GM19035 (cell line): ENCODE measurements at regions not wholly inside any gene's neighbourhood (a gene's known extent, or its start where the extent isn't known, plus 50 kb on each side); places are given as distances from the start of the nearest gene placed in this dataset.

ENCODE experiments used
- ATAC-seq: cut with Tn5 transposase; IDR thresholded peaks from one replicate; pipeline ENCODE4 v1.9.1; 2021; ENCODE audit not compliant: unreplicated experiment

DNA sequence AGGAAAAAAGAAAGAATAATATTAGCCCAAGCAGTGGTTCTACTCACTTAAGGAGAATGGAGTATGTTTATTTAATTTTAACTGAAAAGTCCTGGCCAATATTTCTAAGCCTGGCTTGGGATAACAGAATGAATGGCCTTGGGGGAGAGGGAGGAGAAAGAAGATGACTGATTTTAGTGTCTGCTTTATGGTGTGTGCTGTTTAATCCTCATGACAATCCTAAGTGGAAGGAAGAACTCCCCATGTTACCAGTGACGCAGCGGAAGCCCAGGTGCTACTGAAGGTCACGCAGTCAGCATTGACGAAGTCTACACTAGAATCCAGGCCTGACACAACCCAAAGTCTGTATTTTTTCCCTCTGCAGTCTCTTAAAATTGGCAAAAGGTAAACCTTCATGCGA is 50.5 kb downstream of the PALM2AKAP2 start:
- ATAC-seq, result no peak

DNA sequence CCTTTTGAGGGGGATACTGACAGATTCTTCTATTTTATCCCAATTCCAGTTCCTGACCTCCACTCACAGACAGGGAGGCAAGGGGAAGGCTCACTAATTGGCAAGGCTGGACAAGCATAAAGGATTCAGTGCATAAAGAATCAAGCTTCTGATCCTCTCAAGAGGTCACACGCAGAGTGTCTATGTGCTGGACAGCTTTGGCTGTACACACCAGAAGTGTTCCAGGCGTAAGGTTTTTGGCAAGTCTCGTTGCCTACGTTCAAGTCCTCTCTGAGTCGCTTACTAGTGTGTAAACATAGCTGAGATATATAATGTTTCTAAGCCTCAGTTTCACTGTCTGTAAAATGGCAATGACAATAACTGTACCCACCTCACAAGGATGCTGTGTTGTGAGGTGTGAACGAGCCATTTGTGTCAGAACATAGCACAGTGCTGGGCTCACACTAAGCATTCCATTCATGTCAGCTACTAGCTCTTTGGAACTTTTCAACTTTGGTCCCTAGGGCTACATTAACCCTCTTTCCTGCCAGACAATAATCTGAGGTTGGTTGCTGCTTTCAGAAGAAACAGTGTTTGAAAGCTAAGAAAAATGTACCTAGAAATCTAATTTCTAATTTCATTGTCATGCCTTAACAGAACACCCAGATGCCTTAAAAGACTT is 52.1 kb downstream of the PALM2AKAP2 start:
- no peak for ATAC-seq

DNA sequence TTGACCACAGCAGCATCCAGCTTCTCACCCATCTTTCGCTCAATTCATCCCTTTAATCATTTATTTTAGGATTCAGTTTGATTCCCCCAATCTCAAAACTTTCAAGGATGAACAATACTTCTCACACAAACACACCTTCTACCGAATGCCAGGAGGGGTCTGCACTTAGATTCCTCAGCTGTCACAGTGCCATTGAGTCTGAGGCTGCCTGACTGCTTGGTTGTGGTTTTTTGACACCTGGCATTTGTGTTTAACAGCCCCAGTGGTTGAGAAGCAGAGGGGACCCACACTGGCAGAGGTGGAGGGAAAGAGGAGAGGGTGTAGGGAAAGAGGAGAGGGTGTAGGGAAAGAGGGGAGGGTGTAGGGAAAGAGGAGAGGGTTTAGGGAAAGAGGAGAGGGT is 54.9 kb downstream of the PALM2AKAP2 start:
- no peak for ATAC-seq

DNA sequence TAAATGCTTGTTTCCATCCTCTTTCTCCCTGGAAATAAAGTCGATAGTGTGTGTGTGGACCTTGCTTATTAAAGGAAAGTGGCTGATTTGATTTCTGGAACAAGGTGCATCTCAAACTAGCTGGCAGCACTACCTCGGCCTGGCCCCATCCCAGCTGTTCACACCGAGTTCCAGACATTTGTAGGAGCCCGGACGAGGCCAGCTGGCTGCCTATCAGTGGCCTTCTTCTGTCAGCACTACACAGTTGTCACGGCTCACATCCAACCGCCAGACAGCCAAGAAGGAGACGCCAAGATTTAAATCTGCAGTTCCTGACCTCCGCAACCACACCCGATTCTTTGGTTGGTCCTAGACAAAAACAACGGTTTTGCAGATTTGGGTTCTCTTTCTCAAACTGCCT is 63.6 kb downstream of the PALM2AKAP2 start:
- no peak for ATAC-seq

DNA sequence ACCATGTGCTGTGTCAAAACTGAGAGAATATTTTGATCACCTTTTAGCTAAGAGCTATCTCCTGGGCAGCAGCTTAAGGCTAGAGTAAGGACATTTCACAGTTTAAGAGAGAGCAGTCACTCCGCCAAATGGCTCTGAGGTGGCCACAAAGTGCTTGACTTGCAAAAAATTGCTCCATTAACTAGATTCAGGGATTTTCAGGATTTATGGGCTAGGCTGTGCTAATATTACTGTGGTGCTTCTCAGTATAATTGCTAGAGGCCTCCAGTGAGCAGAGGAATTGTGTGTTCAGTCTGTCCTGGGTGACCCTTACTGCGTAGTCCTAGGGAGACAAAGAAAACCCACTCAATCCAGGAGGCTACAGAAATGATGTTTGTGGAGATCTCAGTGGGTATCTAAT is 65.2 kb downstream of the PALM2AKAP2 start:
- no peak for ATAC-seq

DNA sequence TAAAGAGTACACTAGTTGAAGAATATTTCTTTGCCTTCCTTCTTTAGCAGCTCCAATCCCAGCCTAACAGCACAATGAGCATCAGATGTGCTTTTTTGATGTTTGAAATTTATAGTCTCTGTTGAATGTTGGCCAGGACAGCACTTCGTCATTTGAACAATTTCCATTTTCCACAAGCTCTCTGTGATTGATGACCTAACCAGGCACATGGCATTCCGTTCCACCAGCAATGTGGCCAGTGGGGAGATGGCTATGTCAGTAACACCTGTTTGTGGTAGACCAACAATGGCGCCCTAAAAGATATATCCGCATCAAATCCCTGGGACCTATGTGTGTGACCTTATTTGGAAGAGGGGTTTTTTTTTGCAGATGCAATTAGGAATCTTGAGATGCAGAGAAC is 66.8 kb downstream of the PALM2AKAP2 start:
- ATAC-seq, result no peak

DNA sequence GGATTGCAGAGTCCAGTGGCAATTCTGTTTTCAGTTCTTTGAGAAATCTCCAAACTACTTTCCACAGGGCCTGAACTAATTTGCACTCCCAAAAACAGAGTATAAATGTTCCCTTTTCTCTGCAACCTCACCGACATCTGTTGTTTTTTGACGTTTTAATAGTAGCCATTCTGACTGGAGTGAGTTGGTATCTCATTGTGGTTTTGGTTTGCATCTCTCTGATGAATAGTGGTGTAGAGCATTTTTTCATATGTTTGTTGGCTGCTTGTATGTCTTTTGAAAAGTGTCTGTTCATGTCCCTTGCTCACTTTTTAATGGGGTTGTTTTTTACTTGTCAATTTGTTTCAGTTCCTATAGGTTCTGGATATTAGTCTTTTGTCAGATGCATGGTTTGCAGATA is 72.6 kb downstream of the PALM2AKAP2 start:
- no peak for ATAC-seq

DNA sequence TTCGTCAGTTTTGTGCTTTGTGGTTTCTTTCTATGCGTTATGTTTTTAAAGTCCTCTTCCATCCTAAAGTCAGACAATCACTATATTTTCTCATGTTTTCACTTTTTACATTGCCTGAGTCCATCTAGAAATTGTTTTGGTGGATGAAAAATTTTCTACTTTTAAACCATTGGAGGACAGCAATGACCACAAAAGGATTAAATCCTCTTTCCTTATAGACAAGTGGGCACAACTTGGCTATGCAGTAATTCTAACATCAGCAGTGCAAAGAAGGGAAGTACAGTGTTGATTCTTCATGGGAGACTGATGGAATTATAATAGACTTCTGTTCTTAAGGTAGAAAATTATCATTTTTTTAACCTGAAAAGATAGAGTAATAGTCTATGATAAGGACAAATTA is 75.5 kb downstream of the PALM2AKAP2 start:
- ATAC-seq, result no peak

DNA sequence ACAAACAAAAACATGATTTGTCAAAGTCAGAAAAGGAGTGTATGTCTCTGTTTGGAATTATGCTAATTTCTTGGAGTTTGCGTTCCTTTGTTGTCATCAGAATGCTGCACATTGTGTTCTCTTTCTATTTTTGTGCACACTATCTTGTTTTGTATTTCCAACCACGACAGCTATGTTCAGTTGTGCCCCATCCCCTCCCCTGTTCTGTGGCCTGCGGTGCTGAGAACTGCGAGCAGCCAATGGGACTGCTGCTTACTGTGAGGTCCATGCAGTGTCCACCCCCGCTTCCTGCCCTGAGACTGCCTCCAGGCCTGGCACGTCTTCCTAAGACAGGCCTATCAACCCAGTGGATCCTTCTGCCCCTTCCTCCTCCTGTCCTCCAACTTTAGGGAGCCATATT is 76.8 kb downstream of the PALM2AKAP2 start:
- ATAC-seq, result no peak

DNA sequence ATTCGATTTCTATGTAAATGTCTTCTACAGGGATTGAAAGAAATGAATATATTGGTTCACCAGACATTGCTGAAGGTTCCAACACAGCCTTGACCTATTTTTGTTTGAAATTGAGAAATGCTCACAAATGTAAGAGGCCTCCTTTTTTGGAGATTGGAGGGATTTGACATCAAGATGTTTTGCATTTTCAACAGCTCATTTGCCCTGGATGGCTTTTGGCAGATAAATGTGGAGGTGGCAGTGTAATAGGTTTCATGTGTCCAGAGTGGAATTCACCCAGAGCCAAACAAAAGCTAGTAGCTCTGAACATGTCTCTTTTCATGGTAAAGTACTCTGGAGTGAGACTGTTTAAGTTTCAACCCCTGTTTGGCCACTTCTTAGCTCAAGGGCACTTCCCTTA is 77.3 kb downstream of the PALM2AKAP2 start:
- ATAC-seq, result no peak

DNA sequence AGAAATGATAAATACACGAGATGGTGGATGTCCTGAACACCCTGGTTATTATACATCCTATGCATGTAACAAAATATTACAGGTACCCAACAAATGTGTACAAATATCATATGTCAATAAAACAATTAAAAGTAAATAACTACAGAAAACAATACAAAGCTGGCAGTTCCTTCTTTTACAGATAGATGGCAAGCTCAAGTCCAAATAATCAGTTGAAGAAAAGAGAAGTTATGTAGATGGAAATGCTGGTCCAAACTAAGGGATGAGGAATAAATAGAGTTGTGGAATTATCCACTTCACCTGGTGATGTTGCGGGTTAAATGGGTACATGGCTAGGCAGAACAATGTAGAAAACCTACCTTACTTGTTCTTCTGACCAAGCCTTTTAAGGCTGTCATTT is 79.4 kb downstream of the PALM2AKAP2 start:
- ATAC-seq, result no peak

DNA sequence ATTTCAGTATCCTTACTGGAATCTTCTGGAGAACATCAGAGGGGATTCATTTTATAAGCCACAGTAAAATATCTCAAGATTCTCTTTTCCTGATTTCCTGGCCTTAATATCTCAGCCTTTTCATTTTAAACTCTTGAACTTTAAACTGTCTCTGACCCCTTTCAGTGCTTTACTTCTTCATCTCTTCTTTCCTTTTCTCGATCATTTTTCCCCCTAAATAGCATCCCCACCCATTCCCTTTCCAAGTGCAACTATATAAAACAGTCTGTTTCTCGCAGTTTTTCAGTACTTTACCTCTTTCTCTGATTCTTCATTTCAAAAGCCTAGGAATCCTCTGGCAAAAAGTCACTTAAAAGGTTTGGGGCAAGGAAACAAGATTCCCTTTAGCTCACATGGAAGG is 80.5 kb downstream of the PALM2AKAP2 start:
- no peak for ATAC-seq

DNA sequence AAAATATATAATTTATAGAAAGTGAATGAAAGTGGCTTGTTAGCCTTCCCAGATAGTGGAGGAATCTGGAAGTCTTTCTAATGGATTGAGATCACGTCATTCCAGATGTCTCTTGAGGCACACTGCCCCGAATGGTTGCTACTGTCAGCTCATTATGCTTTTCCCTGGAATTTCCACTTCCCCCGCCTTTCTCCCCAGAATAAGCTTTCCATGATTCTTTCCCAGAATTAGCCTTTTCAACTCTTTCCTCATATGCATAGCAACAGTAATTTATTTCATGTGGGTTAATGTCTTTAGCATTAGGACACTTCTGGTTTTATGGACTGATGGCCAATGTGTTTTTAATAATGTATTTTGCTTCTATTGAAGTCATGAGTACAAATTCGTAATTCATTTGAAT is 81.5 kb downstream of the PALM2AKAP2 start:
- ATAC-seq, result no peak

DNA sequence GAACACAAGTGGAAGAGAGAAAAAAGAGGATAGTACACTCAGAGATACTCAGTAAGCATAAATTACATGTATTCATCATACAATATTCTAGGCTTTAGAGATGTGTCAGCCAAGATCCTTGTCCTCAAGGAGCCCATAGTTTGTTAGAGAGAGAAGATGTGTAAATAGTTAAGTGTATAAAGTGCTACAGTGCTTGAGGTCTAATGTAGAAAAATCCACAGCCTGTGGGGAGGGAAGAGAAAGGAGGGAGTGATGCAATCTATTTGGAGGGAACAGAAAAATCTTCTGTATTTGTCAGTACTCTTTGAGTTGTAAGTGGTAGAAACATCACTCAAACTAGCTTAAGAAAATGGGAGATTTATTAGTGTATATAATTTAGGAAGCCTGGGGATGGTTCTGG is 81.9 kb downstream of the PALM2AKAP2 start:
- no peak for ATAC-seq

DNA sequence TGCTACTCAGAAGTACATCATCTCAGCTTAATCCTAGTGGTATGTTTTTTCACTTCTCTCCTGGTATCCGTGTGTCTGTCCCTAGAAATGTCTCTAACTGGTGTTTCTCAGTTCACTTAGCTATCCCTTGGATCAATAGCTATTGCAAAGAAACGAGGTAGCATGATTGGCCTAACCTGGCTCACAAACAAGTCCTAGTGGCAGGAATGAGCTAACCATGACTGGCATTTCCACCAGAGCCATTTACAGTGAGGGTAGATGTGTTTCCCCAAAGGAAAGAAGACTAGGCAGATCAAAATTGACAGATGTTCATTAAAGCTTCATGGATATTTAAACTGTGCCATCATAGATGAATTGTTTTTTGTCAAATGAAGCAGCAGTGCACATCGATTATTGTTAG is 82.5 kb downstream of the PALM2AKAP2 start:
- ATAC-seq, result no peak

DNA sequence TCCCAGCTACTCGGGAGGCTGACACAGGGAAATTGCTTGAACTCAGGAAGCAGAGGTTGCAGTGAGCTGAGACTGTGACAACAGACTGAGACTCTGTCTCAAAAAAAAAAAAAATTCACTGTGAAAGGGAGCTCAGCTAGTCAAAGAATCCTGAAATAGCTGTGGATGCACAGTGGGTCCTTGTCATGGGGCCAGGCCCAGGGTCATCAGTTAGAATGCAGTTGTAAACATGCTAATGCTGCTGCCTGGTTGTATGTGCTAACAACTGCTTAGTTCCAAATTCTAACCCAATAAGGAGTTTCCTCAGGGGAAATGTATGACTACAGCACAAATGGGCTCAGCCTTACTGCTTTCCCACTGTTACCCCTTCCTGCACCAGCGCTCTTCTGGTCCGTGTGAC is 84.0 kb downstream of the PALM2AKAP2 start:
- ATAC-seq, result no peak

DNA sequence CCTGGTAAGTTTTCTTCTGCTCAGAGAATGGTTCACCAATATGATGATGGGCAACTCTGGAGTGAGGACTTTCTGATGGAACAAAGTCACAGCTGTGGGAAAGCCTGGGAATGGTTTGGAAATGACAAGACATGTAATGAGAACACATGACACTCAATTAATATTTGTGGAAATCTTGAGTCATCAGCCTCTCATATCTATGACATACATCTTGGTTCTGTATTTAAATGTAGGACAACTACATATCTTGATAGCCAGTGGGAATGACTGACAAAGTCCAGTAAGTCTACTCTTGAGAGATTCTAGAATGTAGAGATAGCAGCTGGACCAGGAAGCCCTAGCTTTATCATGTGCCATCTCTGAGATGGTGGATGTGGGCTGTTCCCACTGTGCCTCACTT is 85.5 kb downstream of the PALM2AKAP2 start:
- no peak for ATAC-seq

DNA sequence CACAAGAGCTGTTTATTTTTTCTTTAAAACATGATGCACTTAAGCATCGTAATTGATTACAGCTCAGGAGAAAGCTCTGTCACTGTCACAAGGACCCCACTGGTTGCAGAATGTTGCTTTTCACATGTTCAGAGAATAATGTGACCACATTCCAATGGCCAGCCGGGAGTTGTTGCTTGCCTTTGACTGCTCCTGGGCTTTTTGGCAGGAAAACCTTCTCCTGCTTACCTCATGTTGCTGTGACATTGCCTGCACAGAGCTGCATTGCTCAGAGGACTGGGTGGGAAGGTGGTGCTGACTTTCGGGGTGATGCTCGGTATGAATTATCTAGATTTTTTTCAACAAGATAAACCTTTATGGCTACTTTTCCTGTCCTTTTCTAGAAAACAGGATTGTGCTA is 88.2 kb downstream of the PALM2AKAP2 start:
- ATAC-seq, result no peak

DNA sequence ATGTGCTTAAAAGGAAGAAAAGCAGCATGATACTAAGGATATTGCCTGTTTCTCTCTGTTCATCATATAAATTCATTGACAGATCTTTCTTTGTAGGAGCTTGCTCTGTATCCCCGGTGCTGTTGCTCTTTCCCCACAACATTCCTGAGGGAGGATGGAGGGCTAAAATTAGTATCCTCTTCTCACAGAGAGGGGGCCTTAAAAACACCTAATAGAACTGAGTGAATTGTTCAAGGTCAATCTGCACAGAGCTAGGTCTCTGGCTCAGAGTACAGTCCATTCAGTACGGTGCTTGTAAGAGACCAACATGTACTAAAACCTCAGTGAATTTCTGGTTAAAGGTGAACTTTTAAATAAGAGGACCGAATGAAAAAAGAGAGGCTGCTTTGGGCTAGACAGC is 88.7 kb downstream of the PALM2AKAP2 start:
- no peak for ATAC-seq

DNA sequence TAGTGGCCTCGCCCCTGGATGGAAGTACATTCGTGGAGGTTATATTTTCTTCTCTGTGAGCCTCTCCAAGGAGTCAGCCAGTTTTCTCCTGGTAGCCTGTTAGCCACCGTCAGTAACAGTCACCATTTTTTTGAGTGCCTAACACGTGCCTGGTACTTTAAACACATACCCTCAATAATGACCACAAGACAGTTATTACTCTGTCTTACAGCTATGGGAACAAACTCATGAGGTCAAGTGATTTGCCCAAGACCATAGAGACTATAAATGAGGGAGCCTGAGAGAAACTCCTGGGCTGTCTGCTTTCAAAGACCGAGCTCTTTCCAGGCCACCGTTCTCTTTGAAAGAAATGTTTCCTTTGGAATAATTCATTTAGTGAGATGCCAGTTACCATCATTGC is 90.4 kb downstream of the PALM2AKAP2 start:
- no peak for ATAC-seq

DNA sequence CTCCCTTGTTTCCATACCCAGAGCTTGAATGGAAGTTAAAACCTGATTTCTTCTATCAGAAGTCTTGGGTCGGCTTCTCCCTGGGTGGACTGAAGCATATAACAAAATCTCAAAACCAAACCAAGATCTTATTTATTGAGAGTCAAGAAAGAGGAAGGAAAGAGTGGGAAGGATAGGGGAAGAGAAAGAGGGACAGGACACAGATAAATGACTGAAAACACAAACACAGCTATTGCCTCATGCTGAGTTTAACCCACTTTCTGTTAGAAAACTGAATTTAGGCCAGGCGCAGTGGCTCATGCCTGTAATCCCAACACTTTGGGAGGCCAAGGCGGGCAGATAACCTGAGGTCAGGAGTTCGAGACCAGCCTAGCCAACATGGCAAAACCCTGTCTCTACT is 92.9 kb downstream of the PALM2AKAP2 start:
- no peak for ATAC-seq

DNA sequence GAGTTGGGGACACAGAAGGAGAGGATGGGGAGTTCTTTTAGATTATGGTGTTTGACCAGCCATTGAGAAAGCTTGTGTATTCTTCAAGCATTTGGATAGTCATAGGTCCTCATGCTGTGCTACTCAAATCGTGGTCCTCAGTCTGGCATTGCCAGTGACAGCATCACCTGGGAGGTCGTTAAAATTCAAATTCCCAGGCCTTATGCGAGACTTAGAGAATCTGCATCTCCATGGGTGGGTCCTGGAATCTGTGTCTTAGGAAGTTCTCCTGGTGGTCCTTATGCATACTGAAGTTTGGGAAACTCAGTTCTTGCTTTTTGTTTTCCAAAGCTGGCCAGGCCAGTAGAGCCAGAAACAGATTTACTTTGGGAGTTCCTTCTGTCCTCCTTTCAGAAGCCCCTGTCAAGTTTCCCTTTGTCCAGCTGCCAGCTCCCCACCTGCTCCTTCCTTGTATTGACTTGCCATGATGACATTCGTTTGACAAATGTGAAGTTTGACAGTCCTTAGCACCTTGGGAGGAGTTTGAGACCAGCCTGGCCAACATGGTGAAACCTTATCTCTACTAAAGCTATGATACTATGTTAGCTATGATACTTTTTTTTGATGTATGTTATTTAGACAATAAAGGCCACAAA is 95.6 kb downstream of the PALM2AKAP2 start:
- no peak for ATAC-seq
